ENCODE measurements at regions not wholly inside any gene's neighbourhood (a gene's known extent, or its start where the extent isn't known, plus 50 kb on each side); places are given as distances from the start of the nearest gene placed in this dataset.

- TF ChIP-seq CTCF (IDR thresholded peaks at IDR 0.05; ENCODE audit: low read length) (no peak), EZH2 (IDR thresholded peaks at IDR 0.05; ENCODE audit: borderline replicate concordance, low read length) (no peak)
- H3K4me2 ChIP-seq (ENCODE audit: low read length) = no peak overlapping the region
These were observed 140.6 kb downstream of the C5orf15 start for GRCh38 chr5:133827830-133828229.

GRCh38 chr5:133827011-133827410 lies 141.4 kb downstream of the C5orf15 start:
- H2AFZ ChIP-seq (ENCODE audit: low read length) = no peak overlapping the region
- H3K9me2 ChIP-seq (ENCODE audit: low read depth, low read length) = no peaks in the 10 kb centered on the region
- TF ChIP-seq CTCF (IDR thresholded peaks at IDR 0.05; ENCODE audit: low read length) (no peak), EZH2 (IDR thresholded peaks at IDR 0.05; ENCODE audit: borderline replicate concordance, low read length) (no peak)
- no peak overlapping the region for H3K4me2 ChIP-seq (ENCODE audit: low read length)
- no peaks in the 10 kb centered on the region for H3K9me3 ChIP-seq (ENCODE audit: low read length)
- H4K20me1 ChIP-seq (ENCODE audit: insufficient read depth, low read length) = no peaks in the 10 kb centered on the region
- no peaks in the 10 kb centered on the region for H3F3A ChIP-seq (ENCODE audit: insufficient read depth, low read length)
- H3K9ac ChIP-seq (ENCODE audit: low read length) = no peak overlapping the region
- H3K27me3 ChIP-seq (ENCODE audit: insufficient read depth, low read length) = no peaks in the 10 kb centered on the region
- no peaks in the 10 kb centered on the region for H3K79me2 ChIP-seq (ENCODE audit: insufficient read depth, low read length)
- H3K4me3 ChIP-seq (ENCODE audit: low read depth, low read length, poor library complexity, severe bottlenecking) = no peak overlapping the region
- peaks cover 11% of the 10 kb centered on the region for H3K4me1 ChIP-seq (ENCODE audit: insufficient read depth, low read length, severe bottlenecking)
- H3K27ac ChIP-seq (ENCODE audit: low read depth, low read length, poor library complexity, severe bottlenecking) = no peak overlapping the region
- H3K36me3 ChIP-seq (ENCODE audit: insufficient read depth, low read length) = no peaks in the 10 kb centered on the region

More at GRCh38 chr5:133827830-133828229, 140.6 kb downstream of the C5orf15 start:
- H3K79me2 ChIP-seq (ENCODE audit: insufficient read depth, low read length) = no peaks in the 10 kb centered on the region
- no peak overlapping the region for H2AFZ ChIP-seq (ENCODE audit: low read length)
- no peaks in the 10 kb centered on the region for H3K9me2 ChIP-seq (ENCODE audit: low read depth, low read length)
- no peaks in the 10 kb centered on the region for H3F3A ChIP-seq (ENCODE audit: insufficient read depth, low read length)
- no peak overlapping the region for H3K4me3 ChIP-seq (ENCODE audit: low read depth, low read length, poor library complexity, severe bottlenecking)
- H4K20me1 ChIP-seq (ENCODE audit: insufficient read depth, low read length) = no peaks in the 10 kb centered on the region
- H3K9ac ChIP-seq (ENCODE audit: low read length) = no peak overlapping the region
- peaks cover 11% of the 10 kb centered on the region for H3K4me1 ChIP-seq (ENCODE audit: insufficient read depth, low read length, severe bottlenecking)
- H3K36me3 ChIP-seq (ENCODE audit: insufficient read depth, low read length) = no peaks in the 10 kb centered on the region
- H3K27ac ChIP-seq (ENCODE audit: low read depth, low read length, poor library complexity, severe bottlenecking) = no peak overlapping the region
- no peaks in the 10 kb centered on the region for H3K27me3 ChIP-seq (ENCODE audit: insufficient read depth, low read length)
- H3K9me3 ChIP-seq (ENCODE audit: low read length) = no peaks in the 10 kb centered on the region

GRCh38 chr5:133825631-133826289 lies 142.7 kb downstream of the C5orf15 start:
- Histone ChIP-seq H3F3A (ENCODE audit: insufficient read depth, low read length) (no peaks in the 10 kb centered on the region), H3K36me3 (ENCODE audit: insufficient read depth, low read length) (no peaks in the 10 kb centered on the region), H3K9me3 (ENCODE audit: low read length) (no peaks in the 10 kb centered on the region), H3K27me3 (ENCODE audit: insufficient read depth, low read length) (no peaks in the 10 kb centered on the region), H2AFZ (ENCODE audit: low read length) (no peak overlapping the region), H3K4me2 (ENCODE audit: low read length) (no peak overlapping the region; the same call in 1 of the 2 replicates), H3K9ac (ENCODE audit: low read length) (no peak overlapping the region), H3K4me1 (ENCODE audit: insufficient read depth, low read length, severe bottlenecking) (peaks cover 11% of the 10 kb centered on the region), H4K20me1 (ENCODE audit: insufficient read depth, low read length) (no peaks in the 10 kb centered on the region), H3K9me2 (ENCODE audit: low read depth, low read length) (no peaks in the 10 kb centered on the region), H3K27ac (ENCODE audit: low read depth, low read length, poor library complexity, severe bottlenecking) (no peak overlapping the region), H3K79me2 (ENCODE audit: insufficient read depth, low read length) (no peaks in the 10 kb centered on the region), H3K4me3 (ENCODE audit: low read depth, low read length, poor library complexity, severe bottlenecking) (no peak overlapping the region)
- TF ChIP-seq CTCF (IDR thresholded peaks at IDR 0.05; ENCODE audit: low read length) = no peak
- TF ChIP-seq EZH2 (IDR thresholded peaks at IDR 0.05; ENCODE audit: borderline replicate concordance, low read length) = no peak

All from OCI-LY1 (cell line).